HG03095 (cell line): ENCODE measurements at regions not wholly inside any gene's neighbourhood (a gene's known extent, or its start where the extent isn't known, plus 50 kb on each side); places are given as distances from the start of the nearest gene placed in this dataset.

Source experiments
- ATAC-seq: cut with Tn5 transposase; IDR thresholded peaks from one replicate; pipeline ENCODE4 v1.9.1; 2021; ENCODE audit warnings: moderate library complexity; ENCODE audit not compliant: unreplicated experiment

DNA sequence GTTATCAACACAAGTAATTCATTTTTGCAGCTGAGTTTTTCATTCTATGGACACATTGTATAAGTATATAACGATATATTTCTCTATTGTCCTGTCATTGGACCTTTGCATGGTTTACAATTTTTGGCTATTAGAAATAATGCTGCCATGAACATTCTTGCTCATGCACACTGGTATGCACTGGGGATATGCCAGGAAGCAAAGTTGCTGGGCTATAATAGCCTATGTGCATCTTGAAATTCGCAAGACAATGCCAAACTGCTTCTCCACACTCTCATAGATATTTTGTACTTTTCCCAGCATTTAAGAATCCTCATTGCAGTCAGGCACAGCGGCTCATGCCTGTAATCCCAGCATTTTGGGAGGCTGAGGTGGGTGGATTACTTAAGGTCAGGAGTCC is 852.6 kb upstream of the ID2 start:
- no peak for ATAC-seq

DNA sequence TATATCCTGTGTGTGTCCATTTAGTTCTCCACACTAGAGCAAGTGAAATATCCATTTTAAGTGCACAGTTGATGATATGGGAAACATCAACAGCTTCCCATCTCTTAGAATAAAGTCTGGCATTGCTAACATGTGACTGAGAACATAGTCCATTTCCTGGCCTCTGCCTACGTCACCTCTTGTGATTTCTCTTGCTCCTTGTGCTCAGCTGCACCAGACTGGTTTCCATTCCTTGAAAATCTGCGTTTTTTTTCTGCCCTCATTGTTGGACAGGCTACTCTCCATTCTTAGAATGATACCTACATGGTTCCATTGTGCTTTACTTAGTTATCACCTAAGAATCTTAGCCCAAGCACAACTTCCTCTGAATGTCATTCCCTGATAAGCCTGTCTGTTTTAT is 851.2 kb upstream of the ID2 start:
- ATAC-seq: no peak

DNA sequence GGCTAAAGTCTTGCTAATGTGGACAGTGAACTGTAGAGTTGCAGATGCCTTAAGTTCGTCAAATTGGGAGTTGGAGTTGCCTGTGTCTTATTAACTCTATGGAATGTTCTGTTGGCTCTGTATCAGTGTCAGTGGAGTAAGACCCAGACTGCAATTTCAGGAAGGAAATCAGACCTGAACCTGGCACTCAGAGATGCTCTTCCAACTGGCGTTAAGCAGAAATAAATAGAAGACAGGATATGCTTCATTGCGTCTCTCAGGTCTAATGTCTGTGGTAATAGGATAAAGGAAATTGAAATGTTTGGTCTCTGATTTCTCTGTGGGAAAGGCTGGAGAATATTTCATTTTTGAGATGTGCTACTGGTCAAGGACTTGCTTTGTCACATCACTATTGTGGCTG is 846.7 kb upstream of the ID2 start:
- ATAC-seq: no peak

DNA sequence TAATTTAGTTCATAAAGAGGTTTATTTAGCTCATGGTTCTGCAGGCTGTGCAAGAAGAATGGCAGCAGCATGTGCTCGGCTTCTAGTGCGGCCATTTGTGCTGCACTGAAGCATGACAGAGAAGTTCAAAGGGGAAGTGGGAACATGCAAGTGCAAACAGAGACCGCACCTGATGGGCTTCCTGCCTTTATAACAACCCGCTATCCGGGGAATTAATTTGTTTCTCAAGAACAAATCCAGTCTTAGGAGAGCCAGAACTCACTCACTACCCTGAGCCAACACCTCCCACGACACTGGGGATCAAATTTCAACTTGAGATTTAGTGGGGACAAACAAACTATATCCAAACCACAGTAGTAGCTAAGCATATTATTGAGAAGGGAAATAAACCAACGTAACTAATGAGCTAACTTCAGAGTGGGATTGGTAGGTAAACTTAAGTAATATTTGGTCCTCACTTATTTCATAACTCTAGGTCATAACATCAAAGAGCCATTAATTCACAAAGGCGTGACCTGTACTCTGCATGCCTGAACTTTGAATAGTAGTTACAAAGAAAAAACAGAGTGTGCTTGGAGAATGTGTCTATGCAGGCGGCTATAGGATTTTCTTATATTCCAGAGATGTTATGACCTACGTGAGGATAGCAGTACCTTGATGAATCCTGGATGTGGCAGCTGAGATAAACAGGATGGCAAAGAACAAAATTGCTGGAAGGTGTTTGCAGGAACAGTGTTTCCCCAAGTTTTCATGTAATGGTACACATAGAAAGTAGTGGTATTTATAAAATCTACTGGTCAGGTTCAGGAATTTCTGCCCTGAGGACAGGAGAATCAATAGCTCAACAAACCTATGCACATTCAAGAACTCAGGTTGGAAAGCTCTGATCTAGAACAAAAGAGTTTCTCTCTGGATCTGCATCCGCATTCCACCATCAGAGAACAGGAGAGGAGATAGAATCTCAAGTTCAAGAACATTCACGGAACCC is 845.9 kb upstream of the ID2 start:
- ATAC-seq: peak; percentile 98

DNA sequence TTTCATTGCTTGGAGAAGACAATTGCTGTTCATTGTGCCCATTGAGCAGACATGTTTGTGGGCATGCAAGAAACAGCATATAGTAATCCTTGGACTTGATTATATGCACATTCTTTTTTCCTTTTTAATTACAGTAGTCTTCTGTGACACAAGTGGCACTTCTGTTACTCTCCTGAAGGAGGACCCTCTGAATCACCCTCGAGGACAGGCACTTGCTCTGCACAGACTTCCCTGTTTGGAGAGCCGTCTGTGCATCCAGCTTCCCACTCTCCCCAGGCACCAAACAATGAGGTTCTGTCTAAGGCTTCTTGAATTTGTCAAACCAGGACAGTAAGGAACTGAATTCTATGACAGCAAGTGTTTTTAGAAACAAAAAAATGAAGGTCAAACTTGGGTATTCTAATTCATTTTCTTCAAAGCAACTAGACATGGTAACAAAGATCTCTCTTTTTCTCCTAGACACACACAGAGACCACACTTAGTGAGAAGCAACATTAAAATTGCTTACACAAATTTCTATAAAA is 844.6 kb upstream of the ID2 start:
- ATAC-seq: no peak

DNA sequence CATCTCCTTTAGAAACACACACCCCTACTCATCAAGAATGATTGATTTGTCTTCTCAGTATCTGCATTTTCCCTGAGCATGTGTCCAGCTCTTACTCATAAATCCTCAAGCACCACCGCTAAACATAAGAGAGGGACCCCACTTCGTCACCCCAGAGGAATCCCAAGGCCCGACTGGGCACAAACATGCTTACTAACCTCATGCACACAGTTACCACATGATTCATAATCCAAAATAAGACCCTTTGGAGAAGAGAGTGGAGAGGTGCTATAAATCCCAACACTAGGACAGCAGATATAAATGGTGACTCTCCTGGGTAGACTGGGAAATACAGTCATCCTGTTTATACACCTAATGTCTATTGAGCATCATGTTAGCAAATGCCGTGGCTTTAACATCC is 843.2 kb upstream of the ID2 start:
- no peak for ATAC-seq

DNA sequence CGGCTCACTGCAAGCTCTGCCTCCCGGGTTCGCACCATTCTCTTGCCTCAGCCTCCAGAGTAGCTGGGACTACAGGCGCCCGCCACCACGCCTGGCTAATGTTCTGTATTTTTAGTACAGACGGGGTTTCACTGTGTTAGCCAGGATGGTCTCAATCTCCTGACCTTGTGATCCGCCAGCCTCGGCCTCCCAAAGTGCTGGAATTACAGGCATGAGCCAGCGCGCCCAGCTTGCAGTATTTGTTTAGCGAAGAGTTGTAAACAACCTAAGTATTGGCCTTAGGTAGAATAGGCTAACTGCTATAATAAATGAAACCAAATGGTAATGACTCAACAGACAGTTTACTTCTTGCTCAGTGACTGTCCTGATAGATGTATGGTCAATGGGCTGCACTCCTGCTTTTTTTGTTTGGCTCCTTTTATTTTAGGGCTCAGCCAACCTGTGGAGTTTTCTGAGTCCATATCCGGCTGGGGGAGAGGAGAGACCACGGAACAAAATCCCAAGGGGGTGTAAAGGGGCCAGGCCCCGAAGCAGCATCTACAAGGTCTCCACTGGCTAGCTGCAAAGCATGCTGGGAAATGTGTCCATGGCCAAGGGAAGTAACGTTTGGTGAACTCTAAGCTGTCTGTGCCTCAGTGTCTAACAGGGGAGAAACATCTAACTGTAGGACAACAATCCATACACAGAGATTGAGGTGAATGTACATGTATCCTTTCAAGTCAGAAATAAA is 841.0 kb upstream of the ID2 start:
- no peak for ATAC-seq

DNA sequence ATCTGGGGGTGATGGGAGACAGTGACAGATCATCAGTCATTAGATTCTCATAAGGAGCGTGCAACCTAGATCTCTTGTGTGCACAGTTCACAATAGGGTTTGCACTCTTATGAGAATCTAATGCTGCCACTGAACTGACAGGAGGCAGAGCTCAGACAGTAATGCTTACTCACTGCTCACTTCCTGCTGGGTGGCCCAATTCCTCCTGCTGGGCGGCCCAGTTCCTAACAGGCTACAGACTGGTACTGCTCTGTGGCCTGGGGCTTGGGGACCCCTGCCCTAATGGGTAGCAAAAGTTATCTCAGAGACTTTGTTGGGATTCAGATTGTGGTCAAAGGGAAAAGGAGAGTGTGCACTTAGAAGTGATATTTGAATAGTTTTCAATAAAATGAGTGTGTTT is 840.1 kb upstream of the ID2 start:
- ATAC-seq: no peak

DNA sequence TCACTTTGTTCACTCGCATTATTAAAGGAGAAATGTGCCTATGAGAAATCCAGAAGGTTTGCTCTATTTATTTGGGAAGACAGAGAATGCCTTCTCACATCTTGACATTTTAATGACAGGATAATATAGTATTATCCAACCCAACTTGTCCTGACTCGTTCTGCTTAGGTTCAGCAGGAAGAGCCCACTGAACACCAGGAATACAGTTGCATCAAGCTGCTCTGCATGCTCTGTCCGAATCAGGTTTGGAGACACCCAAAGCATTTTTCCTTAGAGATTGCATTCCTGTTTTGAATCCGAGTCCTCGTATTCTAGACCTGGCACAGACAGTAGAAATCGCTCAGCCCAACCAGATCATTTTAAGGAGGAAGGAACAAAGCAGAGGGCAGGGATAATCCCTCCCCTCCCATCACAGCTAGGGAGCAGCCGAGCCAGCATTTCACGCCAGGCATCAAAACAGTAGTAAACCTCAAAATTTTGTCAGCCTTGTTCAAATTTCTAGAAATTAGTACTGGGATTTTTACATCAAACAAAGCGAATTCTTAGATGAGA is 837.4 kb upstream of the ID2 start:
- no peak for ATAC-seq

DNA sequence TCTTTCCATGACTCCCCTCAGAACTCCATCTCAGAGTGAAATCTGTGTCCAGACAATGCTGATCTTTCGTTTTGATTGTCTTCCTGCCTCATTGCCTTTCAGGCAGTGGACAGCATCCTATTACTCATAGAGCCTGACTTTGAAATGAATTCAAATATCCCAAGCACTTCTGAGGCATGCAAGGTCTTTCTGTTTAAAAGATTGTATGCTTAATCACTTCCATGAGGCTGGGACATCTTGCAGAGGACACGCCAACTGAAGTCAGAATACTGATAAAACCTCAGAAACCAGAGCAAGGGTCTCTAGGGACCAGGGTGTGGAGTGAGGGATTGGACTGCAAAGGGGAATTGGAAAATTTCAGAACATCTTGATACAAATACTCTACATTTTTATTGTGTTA is 836.5 kb upstream of the ID2 start:
- no peak for ATAC-seq

DNA sequence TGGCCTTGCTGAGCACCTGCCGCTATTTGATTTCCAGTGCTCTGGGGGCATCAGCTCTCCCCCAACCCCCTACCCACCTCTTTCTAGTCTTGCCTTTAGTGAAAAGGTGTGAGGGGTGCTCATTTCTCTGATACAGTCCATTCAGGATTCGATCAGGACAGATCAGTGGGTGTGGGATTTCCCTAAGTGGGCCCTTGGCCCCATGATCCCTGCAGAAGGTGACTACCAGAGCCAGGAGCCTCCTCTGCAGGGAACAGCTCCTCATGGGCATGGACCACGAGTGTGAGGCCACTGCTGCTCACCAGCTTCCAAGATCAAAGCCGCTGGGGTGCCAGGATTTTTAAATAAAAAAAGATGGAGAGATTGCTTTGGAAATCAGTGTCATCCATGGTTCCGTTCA is 835.2 kb upstream of the ID2 start:
- ATAC-seq: no peak

DNA sequence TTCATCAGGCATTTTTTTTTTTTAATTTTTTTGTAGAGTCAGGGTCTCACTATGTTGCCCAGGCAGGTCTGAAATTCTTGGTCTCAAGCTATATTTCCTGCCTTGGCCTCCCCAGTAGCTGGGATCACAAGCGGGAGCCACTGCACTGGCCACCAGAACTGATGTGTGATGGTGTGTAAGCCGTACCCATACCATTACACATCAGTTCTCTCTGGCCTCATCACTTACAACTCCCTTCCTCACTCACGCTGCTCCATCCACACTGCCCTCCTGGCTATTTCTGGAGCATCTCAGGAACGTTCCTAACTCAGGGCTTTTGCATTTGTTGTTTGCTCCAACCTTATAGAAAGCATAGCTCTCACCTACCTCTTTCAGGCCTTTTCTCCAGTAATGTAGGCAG is 834.5 kb upstream of the ID2 start:
- ATAC-seq: no peak

DNA sequence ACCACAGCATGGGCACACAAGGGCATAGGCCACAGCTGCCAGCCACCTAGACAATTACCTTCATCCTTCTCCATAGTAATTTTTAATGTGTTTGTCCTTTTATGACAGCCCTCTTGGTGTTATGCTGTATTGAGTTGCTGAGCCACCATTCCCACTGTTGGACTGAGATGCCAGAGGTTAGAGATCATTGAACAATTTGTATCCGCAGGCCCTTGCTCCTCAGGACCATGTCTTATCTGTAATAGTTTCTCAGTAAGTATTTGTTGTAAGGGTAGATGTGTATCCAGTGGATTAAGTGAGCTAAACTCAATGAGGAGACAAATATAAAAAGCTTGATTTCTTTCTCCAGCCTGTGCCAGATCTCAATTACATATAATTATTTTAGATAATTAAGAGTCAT is 832.8 kb upstream of the ID2 start:
- ATAC-seq: no peak

DNA sequence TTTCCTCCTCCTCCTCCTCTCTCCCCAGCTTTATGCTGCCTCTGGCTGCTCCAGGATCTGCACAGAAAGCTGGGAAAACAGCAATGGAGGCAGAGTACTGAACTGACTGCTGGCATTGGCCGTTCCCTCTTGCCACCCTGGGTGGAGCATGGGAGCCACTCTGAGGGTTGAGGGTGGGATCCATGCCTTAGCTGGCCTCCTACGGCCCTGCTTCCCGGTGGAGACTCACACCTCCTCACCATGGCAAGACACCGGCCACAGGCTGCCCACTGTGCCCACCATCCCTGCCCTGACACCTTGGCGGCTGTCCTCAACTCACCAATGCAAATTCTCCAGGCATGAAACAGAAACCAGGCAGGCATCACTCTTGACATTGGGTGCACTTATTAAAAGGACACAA is 832.3 kb upstream of the ID2 start:
- no peak for ATAC-seq

DNA sequence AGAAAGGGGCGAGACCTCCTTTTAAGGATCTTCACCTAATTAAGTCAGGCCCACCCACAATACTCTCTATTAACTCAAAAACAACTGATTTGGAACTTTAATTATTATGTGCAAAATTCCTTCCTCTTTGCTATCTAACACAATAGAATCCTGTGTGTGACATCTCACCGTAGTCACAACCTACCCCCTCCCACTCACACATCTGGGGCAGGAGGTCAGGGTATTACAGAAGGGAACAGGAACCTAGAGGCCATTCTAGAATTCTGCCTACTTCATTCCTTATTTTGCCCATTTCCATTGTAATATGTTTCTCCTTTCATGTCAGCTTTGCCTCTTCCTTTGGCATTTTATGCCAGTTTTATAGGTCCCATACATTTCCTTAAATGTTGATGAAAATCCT is 829.3 kb upstream of the ID2 start:
- no peak for ATAC-seq

DNA sequence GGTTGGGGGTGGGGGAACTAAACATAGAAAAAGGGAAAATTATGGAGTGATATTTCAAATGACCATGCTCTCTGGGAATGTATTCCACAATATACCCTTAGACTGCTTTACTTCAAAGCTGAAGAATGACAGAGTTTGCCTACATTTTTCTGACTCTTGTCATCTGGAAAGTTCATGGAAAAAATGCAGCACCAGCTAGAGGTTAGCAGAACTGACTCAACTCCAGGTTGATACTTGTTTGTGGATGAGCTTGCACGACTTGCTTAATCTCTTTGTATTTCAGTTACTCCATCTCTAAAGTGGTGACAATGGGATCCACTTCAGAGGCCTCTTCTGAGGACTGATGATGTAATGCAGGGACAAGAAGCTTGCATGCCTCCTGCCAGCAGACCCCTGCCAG is 824.0 kb upstream of the ID2 start:
- ATAC-seq: no peak

DNA sequence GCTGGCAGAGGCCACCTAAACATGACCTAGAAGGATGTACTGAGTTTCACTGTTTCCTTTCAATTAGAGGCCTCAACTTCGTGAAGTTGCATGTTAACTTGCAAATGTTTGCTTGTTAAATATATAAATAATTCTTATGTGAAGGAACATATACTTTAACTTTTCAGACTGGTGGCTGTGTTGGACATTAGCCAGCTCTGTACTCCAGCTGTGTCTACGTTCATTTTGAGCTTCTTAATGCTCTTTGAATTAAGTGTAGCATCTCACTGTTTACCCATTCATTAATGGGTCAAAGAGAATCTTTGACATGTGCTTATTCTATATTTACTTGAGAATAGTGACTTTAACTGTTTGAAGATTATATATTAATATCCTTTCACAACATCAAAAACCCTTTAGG is 823.2 kb upstream of the ID2 start:
- no peak for ATAC-seq

DNA sequence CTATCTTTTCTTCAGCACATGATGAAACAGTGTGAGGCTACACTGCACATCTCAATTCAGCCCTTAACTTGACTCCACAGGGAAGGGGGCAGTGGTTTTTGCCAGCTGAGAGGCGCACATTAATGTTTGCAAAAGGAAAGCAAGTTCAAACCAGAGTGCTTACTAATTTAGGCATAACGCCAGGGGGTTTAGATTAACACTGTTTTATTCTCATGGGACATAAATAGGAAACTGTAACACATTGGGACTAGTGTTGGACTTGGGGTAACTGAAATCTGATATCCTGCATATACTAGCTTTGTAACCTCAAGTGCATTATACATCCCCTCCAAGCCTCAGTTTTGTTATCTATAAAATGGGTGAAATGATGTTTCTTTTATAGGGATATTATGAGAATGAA is 821.2 kb upstream of the ID2 start:
- ATAC-seq: no peak

DNA sequence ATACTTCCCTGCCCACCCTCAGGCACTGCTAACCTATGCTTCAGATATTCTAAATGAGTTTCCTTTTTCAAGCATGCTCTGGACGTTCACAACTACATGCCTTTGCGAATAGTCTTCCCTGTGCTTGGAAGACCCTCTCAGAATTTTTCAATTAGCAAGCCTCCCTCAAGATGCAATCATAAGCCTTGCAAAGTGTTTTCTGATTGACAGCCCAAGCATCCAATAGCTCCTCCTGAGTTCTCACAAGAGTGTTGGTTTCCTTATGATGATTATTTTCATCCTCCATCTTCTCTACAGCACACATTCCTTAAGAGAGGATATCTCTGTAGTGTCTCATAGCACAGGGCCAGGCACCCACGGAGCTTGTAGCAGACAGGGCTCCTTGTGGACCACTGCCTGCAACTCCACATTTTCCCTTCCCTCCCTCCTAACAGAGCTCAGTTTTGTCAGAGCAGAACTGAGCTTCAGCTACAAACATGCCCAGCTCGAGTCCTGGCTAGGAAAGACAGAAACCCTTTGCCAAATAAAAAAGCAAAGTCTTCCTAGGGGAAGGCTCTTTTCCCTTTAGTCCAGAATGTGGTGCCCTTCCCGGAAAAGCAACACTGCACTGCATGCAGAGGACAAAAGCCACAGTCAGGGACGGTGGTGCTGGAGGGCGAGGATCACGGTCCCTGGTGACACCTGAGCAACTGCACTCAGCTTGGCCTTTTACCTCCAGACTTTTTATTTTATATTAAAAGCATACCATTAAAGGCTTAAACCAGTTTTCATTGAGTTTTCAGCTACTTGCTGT is 819.8 kb upstream of the ID2 start:
- ATAC-seq: no peak

DNA sequence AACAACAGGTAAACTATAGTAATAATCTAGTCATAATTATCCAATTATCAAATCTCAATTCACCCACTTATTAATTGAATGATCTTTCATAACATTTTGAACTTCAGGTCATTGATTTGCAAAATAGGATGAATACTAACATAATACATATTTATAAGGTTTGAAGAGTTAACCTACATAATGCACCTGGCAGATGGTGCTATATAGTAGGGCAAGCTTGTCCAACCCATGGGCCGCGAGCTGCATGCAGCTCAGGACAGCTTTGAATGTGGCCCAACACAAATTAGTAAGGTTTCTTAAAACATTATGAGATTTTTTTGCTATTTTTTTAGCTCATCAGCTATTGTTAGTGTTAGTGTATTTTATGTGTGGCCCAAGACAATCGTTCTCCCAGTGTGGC is 815.8 kb upstream of the ID2 start:
- no peak for ATAC-seq

DNA sequence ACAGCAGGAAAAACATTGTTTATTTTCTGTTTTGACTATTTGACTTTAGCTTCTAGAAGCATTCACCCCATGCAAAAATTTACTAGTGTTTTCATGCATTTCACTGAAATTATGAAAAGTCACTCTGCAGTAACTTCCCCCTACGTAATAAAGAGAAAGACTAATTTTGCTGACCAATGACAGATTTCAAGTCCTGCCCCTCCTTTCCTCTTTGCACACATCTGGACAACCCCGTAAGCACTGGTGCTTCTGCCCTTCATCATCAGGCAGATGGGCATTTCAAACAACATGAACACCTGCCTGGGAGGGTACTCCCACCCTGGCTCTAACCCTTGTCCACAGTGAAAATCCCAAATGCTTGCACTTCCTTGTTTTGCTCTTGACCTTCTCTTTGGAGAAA is 815.0 kb upstream of the ID2 start:
- no peak for ATAC-seq
